Midbrain (tissue), 1 donor: ENCODE measurements at regions not wholly inside any gene's neighbourhood (a gene's known extent, or its start where the extent isn't known, plus 50 kb on each side); places are given as distances from the start of the nearest gene placed in this dataset.
"Not testable (repeated sequence)": the region's sequence is repeated elsewhere in the genome, so short reads cannot be mapped to it uniquely, and the experiment has no call there.

Experiments
- DNase-seq: peaks from one replicate; lab custom pipeline; 2025; lab: John Stamatoyannopoulos, UW

DNA sequence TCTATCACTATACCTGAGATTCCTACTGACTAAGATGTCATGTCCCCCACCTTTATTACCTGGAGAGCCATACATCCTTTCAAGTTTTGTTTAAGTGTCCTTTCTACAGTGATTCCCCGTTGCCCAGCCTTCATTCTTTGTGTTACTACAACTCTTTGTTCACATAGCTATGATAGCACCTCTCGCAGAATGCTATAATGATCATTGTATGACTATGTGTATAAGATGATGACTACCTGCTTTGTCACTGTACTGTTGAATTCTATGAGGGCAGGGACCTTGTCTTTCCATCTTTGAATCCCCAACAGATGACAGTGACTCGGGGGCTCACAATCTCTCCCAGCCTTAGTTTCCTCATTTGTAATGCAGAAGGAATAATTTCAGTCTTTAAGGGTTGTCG, 361.2 kb downstream of the NPR3 start:
- no peak for DNase-seq

DNA sequence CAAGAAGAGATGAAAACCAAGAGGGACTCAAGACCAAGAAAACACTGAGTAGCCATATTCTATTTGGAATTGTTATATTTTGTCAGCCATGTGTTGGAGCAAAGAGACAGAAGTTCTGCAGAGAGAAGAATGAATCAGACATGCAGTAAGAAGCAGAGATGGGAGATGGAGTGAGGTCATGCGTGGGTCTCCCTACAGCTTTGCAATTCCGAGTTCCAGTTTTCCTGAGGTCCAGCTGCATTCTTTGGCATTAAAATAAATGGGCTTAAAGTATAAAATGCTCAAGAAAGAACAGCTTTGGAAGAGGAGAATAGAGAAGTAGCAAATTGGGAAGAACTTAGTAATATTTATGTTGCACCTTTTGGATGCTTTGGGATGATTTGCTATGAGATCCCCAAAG, 361.6 kb downstream of the NPR3 start:
- DNase-seq: no peak

DNA sequence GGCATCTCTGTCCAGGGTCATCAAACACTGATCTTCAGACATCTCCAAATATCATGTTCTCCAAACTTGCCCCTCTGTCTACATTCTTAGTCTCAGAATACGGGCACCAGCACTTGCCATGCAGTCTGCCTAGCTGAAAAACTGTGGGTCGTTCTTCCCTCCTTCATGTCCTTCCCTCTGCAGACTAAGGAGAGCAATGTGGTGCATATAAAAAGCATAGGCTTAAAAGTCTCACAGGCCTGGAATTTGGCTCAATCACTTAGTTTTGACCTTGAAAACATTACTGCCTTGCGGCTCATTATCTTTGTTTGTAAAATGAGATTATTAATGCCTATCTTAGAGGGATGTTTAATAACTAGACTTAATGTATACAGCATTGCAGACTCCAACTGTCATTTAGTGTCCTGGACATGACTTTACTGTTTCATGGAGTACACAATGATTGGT, 362.8 kb downstream of the NPR3 start:
- DNase-seq: no peak

DNA sequence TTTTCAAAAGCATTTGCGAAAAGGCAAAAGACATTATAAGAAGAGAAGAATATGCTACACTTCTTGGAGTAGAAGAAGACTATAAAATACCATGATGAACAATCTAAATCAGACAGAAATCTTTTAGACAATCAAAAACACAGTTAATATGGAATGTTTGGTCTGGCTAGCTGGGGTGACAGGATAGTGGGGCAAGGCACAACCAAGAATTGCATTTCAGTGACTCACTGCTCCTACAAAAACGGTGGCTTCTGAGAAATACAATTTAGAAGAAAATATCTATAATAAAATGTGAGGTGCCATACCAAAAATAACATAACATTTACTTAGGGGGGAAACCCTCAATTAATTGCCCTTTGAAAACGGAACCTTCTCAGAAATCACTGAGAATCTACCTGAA, 363.4 kb downstream of the NPR3 start:
- DNase-seq: no peak

DNA sequence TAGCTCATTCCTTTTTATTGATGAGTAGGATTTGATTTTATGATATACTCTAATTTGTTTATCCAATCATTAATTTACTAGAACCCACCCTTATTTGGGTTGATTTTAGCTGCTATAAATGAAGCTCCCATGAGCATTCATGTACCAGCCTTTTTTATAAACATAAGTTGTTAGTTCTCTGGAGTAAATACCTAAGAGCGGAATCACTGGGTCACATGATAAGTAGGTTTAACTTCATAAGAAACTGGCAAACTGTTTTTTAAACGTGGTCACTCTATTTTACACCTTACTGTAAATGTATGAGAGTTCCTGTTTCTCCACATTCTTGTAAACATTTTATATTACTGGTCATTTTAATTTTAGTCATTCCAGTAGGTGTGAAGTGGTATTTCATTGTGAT, 364.6 kb downstream of the NPR3 start:
- DNase-seq: no peak

DNA sequence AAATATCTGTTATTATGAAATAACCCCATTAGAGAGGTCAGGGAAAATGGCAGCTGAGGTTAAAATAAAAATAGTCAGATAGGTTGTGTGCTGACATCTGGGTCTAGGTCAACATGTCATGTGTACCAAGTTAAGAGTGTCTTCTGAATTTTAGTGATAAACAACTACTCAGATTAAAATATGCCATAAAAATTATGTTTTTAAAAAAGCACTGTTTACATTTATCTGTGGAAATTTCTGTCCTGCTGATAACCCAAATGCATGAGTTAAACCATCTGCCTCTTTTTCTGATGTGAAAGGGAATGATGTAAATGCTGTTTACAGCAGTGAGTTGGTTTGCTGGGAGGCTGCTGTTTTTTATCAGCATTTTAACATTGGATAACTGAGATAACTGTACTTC, 361.2 kb upstream of the TARS1 start:
- no peak for DNase-seq

DNA sequence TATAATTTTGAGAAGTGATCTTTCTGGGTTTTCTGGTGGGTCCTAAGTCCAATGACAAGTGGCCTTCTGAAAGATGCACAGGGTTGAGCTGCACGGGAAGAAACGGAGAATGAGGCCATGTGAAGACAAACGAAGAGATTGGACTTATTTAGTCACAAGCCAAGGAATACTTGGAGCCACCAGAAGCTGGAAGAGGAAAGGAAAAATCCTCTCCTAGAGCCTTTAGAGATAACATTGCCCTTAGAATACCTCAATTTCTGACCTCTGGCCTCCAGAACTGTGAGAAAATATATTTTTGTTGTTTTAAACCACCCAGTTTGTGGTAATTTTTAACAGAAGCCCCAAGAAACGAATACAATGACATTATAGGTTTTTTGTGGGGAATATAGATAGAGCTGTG, 360.5 kb upstream of the TARS1 start:
- DNase-seq: no peak

DNA sequence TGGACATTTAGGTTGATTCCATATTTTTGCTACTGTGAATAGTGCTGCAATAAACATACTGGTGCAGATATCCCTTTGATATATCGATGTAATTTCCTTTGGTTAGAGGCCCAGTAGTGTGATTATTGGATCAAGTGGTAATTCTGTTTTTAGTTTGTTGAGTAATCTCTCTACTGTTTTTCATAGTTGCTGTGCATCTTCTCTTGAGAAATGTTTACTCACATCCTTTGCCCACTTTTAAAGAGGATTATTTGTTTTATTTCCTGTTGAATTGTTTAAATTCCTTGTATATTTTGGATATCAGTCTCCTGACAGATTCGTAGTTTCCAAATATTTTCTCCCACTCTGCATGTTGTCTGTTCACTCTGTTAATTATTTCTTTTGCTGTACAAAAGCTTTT, 352.6 kb upstream of the TARS1 start:
- no peak for DNase-seq

DNA sequence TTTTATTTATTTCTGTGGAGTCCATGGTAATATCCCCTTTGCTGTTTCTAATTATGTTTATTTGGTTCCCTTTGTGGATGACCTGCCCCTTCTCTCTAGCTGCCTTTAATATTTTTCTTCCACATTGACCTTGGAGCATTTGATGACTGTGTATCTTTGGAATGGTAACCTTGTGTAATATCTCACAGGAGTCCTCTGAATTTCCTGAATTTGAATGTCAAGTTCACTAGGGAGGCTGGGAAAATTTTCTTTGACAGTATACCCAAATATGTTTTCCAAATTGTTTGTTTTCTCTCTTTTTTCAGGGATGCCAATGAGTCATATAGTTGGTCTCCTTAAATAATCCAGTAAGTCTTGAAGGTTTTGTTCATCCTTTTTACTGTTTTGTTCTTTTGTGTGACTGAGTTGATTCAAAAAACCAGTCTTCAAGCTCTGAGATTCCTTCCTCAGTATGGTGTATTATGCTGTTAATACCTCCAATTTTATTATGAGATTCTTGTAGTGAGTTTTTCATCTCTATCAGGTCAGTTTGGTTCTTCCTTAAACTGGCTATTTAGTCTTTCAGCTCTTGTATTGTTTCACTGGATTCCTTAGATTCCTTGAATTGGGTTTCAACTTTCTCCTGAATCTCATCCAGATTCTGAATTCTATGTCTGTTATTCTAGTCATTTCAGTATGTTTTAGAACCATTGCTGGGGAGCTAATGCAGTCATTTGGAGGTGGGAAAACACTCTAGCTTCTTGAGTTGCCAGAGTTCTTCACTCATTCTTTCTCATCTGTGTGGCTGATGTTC, 349.0 kb upstream of the TARS1 start:
- DNase-seq: no peak

DNA sequence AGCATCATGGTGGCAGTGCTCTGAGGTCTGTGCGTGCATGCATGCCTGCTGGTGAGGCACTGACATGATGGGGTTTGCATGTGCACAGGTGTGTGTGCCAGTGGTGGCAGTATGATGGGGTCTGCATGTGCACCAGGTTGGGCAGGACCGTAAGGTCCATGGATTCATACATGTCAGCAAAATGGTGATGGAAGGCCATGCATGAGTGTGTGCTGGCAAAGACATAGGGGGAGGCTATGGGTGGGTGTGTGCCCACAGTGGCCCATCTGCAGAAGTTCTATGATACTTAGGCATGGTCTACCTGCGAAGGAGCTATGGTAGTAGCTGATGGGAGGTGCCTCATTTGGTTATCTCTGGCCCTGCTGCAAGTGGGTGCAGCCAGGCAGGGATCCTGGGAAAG, 348.0 kb upstream of the TARS1 start:
- no peak for DNase-seq

DNA sequence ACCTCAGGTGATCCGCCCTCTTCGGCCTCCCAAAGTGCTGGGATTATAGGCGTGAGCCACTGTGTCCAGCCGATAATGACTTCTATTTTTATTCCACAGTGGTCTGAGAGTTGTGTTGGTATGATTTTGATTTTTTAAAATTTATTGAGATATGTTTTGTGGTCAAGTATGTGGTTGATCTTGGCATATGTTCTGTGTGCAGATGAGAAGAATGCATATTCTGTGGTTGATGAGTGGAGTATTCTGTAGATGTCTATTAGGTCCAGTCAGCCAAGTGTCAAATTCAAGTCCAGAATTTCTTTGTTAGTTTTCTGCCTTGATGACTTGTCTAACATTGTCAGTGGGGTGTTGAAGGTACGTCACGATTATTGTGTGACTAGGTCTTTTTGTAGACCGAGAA, 338.2 kb upstream of the TARS1 start:
- DNase-seq: no peak

DNA sequence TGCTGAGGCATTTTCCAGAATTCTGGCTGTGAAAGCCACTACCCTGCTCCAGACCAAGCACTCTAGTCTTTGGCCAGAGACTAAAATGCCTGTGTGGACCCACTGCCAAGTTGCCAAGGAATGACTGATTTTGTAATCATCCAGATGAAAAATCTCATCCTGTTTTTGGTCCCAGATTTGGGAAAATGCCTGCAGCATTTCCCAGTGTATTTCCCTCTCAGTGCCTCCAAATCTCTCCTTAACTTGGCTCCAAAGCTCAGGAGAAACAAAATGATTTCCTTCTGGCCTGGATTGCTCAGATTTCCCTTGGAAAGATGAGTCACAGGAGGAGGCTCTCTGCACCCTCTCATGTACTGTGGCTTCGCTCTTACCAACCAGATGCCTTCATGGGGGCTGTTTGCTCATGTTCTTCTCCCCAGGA, 335.2 kb upstream of the TARS1 start:
- DNase-seq: no peak

DNA sequence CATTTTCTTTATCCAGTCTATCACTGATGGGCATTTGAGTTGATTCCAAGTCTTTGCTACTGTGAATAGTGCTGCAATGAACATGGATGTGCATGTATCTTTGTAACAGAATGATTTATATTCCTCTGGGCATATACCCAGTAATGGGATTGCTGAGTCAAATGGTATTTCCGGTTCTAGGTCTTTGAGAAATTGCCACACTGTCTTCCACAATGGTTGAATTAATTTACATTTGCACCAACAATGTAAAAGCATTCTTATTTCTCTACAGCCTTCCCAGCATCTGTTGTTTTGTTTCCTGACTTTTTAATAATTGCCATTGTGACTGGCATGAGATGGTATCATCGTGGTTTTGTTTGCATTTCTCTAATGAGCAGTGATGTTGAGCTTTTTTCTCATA, 330.3 kb upstream of the TARS1 start:
- DNase-seq: not testable (repeated sequence)

DNA sequence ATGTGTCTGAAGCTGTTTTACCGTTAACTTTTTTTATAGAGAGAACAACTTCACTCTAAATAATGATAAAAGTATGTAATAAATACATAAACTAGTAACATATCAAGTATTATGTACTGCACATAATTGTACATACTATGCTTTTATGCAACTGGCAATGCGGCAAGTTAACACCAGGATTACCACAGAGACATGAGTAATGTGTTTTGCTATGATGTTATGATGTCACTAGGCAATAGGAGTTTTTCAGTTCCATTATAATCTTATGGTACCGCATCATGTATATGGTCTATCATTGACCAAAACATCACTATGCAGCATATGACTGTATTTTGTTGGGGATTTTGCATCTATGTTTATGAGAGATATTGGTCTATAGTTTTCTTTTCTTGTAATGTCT, 326.4 kb upstream of the TARS1 start:
- DNase-seq: no peak

DNA sequence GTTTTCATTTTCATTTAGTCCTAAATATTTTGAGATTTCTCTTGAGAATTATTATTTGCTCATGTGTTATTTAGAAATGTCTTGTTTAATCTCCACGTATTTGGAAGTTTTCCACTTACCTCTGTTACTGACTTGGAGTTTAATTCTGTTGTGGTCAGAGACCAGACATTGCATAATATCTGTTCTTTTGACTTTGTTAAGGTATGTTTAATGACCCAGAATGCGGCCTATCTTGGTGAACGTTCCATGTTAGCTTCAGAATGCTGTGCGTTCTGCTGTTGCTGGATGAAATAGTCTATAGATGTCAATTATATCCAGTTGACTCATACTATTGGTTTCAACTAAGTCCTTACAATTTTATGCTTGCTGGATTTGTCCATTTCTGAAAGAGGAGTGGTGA, 325.3 kb upstream of the TARS1 start:
- DNase-seq: no peak

DNA sequence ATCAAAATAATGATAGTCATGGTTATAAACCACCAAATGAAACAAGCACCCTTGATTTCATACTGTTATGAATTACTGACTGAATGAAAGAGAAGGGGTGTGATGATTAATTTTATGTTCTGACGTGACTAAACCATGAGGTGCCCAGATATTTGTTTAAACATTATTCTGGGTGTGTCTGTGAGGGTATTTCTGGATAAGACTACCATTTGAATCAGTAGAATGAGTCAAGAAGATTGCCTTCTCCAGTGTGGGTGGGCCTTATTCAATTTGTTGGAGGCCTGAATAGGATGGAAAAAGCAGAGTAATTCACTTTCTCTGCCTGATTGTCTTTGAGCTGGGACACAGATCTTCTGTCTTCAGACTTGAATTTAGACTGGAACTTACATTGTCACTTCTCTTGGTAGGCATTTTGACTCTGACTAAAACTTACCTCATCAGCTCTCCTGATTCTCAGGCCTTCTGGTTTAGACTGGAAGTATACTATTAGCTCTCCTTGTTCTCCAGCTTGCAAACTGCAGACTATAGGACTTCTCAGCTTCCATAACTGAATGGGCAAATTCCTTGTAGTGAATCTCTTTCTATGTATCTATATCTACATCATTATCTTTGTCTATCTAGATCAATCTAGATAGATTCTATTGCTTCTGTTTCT, 321.9 kb upstream of the TARS1 start:
- no peak for DNase-seq

DNA sequence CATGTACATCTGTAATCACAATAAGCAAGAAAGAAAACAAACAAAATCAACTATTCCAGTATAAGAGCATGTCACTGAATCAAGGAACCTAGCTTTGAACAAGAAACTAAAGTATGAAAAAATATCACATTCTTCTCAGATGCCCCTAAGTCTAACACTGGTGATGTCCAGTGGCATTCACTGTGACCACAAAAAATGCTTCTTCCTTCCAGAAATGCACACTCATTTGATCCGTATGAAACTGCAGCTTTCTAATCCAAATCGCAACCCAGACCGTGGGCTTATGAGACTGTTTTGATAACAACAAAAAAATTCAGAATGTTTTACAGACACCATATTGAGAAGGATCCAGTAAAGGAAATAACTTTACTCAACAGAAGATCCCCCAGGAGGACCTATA, 320.1 kb upstream of the TARS1 start:
- DNase-seq: no peak

DNA sequence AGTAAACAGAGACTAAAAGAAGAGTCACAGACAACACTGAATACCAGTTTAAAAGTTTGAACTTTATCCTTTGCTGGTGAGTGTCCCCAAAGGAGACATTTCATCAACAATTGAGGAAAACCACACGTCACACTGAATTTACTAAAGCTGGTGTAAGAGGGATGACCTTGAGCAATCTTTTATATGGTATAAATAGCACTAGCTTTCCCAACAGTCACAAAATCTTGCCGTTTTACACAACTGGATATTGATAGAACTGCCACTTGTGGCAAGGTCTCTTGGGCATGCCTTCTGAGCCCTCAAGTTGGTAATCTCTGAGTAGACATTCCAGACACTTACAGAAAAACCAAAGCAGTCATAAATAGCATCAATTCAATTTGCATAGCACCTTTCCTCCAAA, 311.5 kb upstream of the TARS1 start:
- DNase-seq: no peak

DNA sequence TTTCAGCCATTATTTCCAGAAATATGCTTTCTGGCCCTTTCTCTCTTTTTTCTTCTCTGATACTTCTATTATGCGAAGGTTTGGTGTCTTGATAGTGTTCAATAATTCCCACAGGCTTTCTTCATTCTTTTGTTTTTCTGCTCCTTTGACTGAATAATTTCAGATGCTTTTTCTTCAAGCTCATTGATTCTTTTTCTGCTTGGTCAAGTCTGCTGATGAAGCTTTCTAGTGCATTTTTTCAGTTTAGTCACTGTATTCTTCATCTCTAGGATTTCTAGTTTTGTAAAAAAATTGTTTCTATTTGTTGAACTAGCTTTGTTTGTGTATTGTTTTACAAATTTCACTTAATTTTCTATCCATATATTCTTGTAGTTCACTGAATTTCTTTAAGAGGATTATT, 304.0 kb upstream of the TARS1 start:
- DNase-seq: no peak

DNA sequence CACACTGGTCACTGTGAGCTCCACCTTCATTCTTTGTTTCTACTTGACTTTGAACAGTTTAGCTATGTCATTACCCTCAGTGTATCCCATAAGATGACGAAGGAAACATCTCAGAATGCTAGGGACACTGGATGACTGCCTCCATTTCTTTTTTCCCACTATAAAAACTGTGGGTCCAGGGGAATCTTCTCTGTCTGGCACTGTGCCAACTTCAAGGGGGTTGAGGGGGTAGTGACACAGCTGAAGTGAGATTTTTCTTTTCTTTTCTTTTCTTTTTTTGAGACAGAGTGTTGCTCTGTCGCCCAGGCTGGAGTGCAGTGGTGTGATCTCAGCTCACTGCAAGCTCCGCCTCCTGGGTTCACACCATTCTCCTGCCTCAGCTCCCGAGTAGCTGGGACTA, 302.6 kb upstream of the TARS1 start:
- DNase-seq: not testable (repeated sequence)

DNA sequence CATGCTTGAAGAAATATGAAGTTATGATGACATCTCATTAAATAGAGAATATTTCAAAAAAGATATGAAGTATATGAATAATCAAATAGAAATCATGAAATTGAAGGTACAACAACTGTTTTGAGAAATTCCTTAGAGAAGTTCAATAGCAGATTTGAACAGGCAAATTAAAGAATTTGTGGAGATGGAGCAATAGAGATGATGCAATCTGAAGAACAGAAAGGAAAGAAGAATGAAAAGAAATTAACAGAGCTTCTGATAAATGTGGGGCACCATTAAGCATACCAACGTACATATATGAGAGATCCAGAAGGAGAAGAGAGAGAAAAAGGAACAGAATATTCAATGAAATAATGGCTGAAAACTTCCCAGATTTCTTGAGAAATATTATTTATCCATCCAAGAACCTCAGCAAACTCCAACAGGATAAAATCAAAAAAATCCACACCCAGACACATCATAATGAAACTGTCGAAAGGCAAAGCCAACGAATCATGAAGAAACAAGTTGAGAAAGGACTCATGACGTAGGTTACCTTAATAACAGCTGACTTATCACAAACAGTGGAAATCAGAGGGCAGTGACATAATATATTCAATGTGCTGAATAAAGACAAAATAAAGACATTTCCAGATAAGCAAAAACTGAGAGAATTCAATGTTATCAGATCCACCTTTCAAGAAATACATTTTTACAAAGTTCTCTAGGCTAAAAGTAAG, 297.2 kb upstream of the TARS1 start:
- no peak for DNase-seq

DNA sequence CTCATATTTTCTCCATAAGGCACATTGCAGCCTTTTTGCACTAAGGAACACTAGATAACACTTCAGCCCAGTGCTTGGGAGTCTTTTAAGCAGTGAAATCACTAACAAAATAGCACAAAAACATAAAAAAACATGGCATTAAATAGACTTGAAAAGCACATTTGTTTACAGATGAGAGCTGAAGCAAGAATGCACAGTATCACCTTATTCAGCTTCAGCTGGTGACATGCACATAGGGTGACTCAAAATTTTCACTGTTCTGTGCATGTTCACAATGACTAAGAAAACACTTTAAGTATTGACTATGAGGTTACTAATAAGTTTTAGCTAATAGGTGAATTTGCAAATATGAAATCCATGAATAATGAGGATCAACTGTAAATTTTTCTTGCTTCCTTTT, 293.9 kb upstream of the TARS1 start:
- DNase-seq: no peak

DNA sequence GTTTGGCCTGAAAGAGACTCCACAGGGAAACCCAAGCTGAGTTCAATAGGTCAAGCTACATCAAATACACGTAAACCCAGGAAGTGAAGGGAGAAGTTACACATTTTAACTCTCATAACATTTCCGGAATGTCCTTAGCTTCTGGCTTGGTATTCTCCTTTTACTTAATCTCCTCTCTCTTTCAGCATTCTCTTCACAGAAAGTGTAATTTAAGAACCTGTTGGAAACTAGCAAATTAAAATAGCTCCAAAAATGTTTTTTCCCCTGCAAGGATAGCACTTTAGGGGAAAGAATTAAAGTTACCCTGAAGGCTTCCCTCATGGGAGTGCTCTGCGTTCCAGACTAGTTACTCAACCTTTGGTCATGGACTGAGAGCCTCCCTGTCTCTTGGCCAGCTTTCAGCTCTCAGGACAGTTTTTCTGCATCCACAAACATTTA, 292.7 kb upstream of the TARS1 start:
- no peak for DNase-seq
